NCI-H1436 treated with DMSO at 0.1 percent for 48 hours (cell line): ENCODE measurements at regions not wholly inside any gene's neighbourhood (a gene's known extent, or its start where the extent isn't known, plus 50 kb on each side); places are given as distances from the start of the nearest gene placed in this dataset.

ENCODE experiments used
- DNase-seq: peaks from one replicate; lab custom pipeline; 2025; lab: John Stamatoyannopoulos, UW

- no peak for DNase-seq
Observed at GRCh38 chr12:4858386-4858785, 51.3 kb upstream of the KCNA1 start.

- no peak for DNase-seq
Observed at GRCh38 chr12:4859478-4860210, 50.1 kb upstream of the KCNA1 start.
